H1 (cell line): ENCODE measurements at regions not wholly inside any gene's neighbourhood (a gene's known extent, or its start where the extent isn't known, plus 50 kb on each side); places are given as distances from the start of the nearest gene placed in this dataset.

Experiments
- CTCF ChIA-PET: fragments of 300-600 bp; sonication (Branson Sonifier 250); formaldehyde crosslinking; loops from one replicate; lab custom pipeline; 2021; ENCODE audit not compliant: partially characterized antibody; lab: Charles Lee
- POLR2A ChIA-PET: fragments of 300-600 bp; sonication (Branson Sonifier 250); formaldehyde crosslinking; loops from one replicate; lab custom pipeline; 2021; ENCODE audit warnings: inconsistent platforms; ENCODE audit not compliant: partially characterized antibody; lab: Charles Lee
- DNase-seq, 2 experiments: peaks; one replicate each; pipeline versions ENCODE4 v3.0.0 to v3.0.0-alpha.2; 2010 to 2022; ENCODE audit warnings: low spot score in 2 of 2, low read depth in 1 of 2, mixed read lengths in 1 of 2
- FAIRE-seq: peaks from 2 replicates; lab custom pipeline; 2011; peaks lifted over from hg19 to GRCh38; lab: Jason Lieb, UNC
- H2AFZ ChIP-seq: 2 replicates; pipeline ENCODE4 v1.8.1; 2012; ENCODE audit warnings: low read length, inconsistent platforms
- H2AK5ac ChIP-seq: 2 replicates; pipeline ENCODE4 v1.6.1; 2013; ENCODE audit warnings: low read depth, low read length
- H2BK120ac ChIP-seq: replicated peaks from 2 replicates; pipeline ENCODE3; 2013; ENCODE audit warnings: low read depth, low read length, inconsistent platforms
- H2BK12ac ChIP-seq: 2 replicates; pipeline ENCODE4 v1.6.1; 2013; ENCODE audit warnings: low read depth, low read length
- H2BK15ac ChIP-seq: 2 replicates; pipeline ENCODE4 v1.6.1; 2013; ENCODE audit warnings: low read length
- H2BK20ac ChIP-seq: 2 replicates; pipeline ENCODE4 v1.6.1; 2013; ENCODE audit warnings: low read length
- H2BK5ac ChIP-seq: 2 replicates; pipeline ENCODE4 v1.6.1; 2013; ENCODE audit warnings: low read depth, low read length
- H3K14ac ChIP-seq: 2 replicates; pipeline ENCODE4 v1.6.1; 2013; ENCODE audit warnings: inconsistent platforms; ENCODE audit not compliant: insufficient read length
- H3K18ac ChIP-seq: 2 replicates; pipeline ENCODE4 v1.6.1; 2013; ENCODE audit warnings: low read length; ENCODE audit errors: extremely low read depth
- H3K23ac ChIP-seq: 2 replicates; pipeline ENCODE4 v1.6.1; 2013; ENCODE audit warnings: inconsistent platforms; ENCODE audit not compliant: insufficient read length
- H3K23me2 ChIP-seq: 2 replicates; pipeline ENCODE4 v1.6.1; 2013; ENCODE audit warnings: low read depth, low read length
- H3K27ac ChIP-seq: 2 replicates; pipeline ENCODE4 v1.6.1; 2011; ENCODE audit warnings: low read depth, low read length, inconsistent platforms
- H3K27me3 ChIP-seq, 4 experiments: replicated peaks in 1 of 4; 1 replicate in 1 of 4; 2 replicates in 3 of 4; pipeline versions ENCODE4 v1.6.1 to v1.8.1; 2011 to 2013; ENCODE audit warnings: low read length in 3 of 4, mild to moderate bottlenecking in 3 of 4, inconsistent platforms in 2 of 4, mixed read lengths in 2 of 4, moderate library complexity in 1 of 4; ENCODE audit not compliant: control insufficient read depth in 3 of 4, insufficient read depth in 3 of 4; ENCODE audit errors: extremely low read depth in 1 of 4
- H3K36me3 ChIP-seq, 4 experiments: 2 replicates each; pipeline versions ENCODE4 v1.6.1 to v1.8.1; 2011 to 2013; ENCODE audit warnings: mild to moderate bottlenecking in 4 of 4, low read length in 3 of 4, moderate library complexity in 2 of 4, control low read depth in 1 of 4, inconsistent platforms in 1 of 4; ENCODE audit not compliant: insufficient read depth in 4 of 4, control insufficient read depth in 2 of 4
- H3K4ac ChIP-seq: replicated peaks from 2 replicates; pipeline ENCODE3; 2013; ENCODE audit warnings: low read length, low read depth, mixed read lengths, inconsistent platforms; ENCODE audit not compliant: insufficient read length
- H3K4me1 ChIP-seq, 4 experiments: replicated peaks in 1 of 4; 1 replicate in 1 of 4; 2 replicates in 3 of 4; pipeline versions ENCODE4 v1.6.1 to v1.8.1; 2011 to 2013; ENCODE audit warnings: low read length in 3 of 4, inconsistent platforms in 2 of 4, mixed read lengths in 1 of 4; ENCODE audit not compliant: insufficient read depth in 4 of 4, control insufficient read depth in 3 of 4
- H3K4me2 ChIP-seq, 2 experiments: 2 replicates each; pipeline versions ENCODE4 v1.6.1 to v1.8.1; 2011 to 2013; ENCODE audit warnings: low read depth in 2 of 2, low read length in 2 of 2, control low read depth in 1 of 2, inconsistent platforms in 1 of 2, mild to moderate bottlenecking in 1 of 2; ENCODE audit not compliant: insufficient read depth in 1 of 2
- H3K4me3 ChIP-seq, 4 experiments: fragments of 200-600, 300-600 bp in 1 of 4; sonication (generic), shearing (Covaris generic), sonication (Bioruptor Twin) in 1 of 4; 2 replicates each; pipeline versions ENCODE4 v1.5.1 to v1.8.1; 2011 to 2016; ENCODE audit warnings: low read length in 4 of 4, low read depth in 3 of 4, control low read depth in 2 of 4, inconsistent platforms in 2 of 4, mild to moderate bottlenecking in 2 of 4, mixed read lengths in 1 of 4, moderate library complexity in 1 of 4; ENCODE audit not compliant: insufficient read depth in 2 of 4; ENCODE audit errors: extremely low read depth in 1 of 4
- H3K56ac ChIP-seq: replicated peaks from 2 replicates; pipeline ENCODE3; 2013; ENCODE audit warnings: low read depth, mild to moderate bottlenecking, mixed read lengths, low read length, inconsistent platforms; ENCODE audit not compliant: insufficient read length
- H3K79me1 ChIP-seq: 2 replicates; pipeline ENCODE4 v1.6.1; 2013; ENCODE audit warnings: low read depth, low read length, control low read depth
- H3K79me2 ChIP-seq, 2 experiments: 2 replicates each; pipeline versions ENCODE4 v1.6.1 to v1.8.1; 2012 to 2013; ENCODE audit warnings: low read length in 2 of 2, mild to moderate bottlenecking in 2 of 2, inconsistent platforms in 1 of 2; ENCODE audit not compliant: insufficient read depth in 2 of 2, control insufficient read depth in 1 of 2
- H3K9ac ChIP-seq, 4 experiments: replicated peaks in 1 of 4; 1 replicate in 1 of 4; 2 replicates in 3 of 4; pipeline versions ENCODE4 v1.6.1 to v1.8.1; 2011 to 2013; ENCODE audit warnings: low read depth in 3 of 4, low read length in 3 of 4, control low read depth in 2 of 4, mild to moderate bottlenecking in 2 of 4, moderate library complexity in 2 of 4, inconsistent platforms in 1 of 4; ENCODE audit errors: extremely low read depth in 1 of 4
- H3K9me3 ChIP-seq, 2 experiments: 2 replicates each; pipeline versions ENCODE4 v1.6.1 to v1.8.1; 2012 to 2013; ENCODE audit warnings: mild to moderate bottlenecking in 2 of 2, moderate library complexity in 2 of 2, control low read depth in 1 of 2, inconsistent platforms in 1 of 2, low read depth in 1 of 2, low read length in 1 of 2, mixed read lengths in 1 of 2; ENCODE audit not compliant: insufficient read depth in 2 of 2
- H4K20me1 ChIP-seq, 2 experiments: replicated peaks in 1 of 2; 2 replicates each; pipeline versions ENCODE3 to v1.8.1; 2011 to 2013; ENCODE audit warnings: inconsistent platforms in 2 of 2, low read length in 2 of 2, mild to moderate bottlenecking in 1 of 2; ENCODE audit not compliant: insufficient read depth in 2 of 2, control insufficient read depth in 1 of 2
- H4K5ac ChIP-seq: 2 replicates; pipeline ENCODE4 v1.6.1; 2013; ENCODE audit warnings: low read length, low read depth, mixed read lengths, inconsistent platforms; ENCODE audit not compliant: insufficient read length
- H4K8ac ChIP-seq: 2 replicates; pipeline ENCODE4 v1.8.0; 2013; ENCODE audit warnings: mild to moderate bottlenecking, moderate library complexity, low read length, inconsistent platforms; ENCODE audit not compliant: insufficient read depth; ENCODE audit errors: extremely low read depth
- H4K91ac ChIP-seq: replicated peaks from 2 replicates; pipeline ENCODE3; 2013; ENCODE audit warnings: low read length, mixed read lengths, inconsistent platforms; ENCODE audit not compliant: insufficient read length
- ASH2L ChIP-seq: fragments of 200-600, 300-600 bp; sonication (generic); IDR thresholded peaks from one replicate; pipeline ENCODE4 v1.7.1; 2017; ENCODE audit warnings: low read length
- ATF2 ChIP-seq: IDR thresholded peaks from 2 replicates; pipeline ENCODE4 v1.6.1; 2012; ENCODE audit warnings: low read length, inconsistent platforms
- CHD1 ChIP-seq: IDR thresholded peaks from 2 replicates; pipeline ENCODE4 v1.6.1; 2012; ENCODE audit warnings: low read depth, low read length, improper control_type of control experiment
- CHD2 ChIP-seq: IDR thresholded peaks from 2 replicates; pipeline ENCODE4 v1.6.1; 2012; ENCODE audit warnings: low read length, improper control_type of control experiment
- E2F6 ChIP-seq: IDR thresholded peaks from 2 replicates; pipeline ENCODE4 v1.6.1; 2012; ENCODE audit warnings: inconsistent platforms
- GABPA ChIP-seq: IDR thresholded peaks from 2 replicates; pipeline ENCODE4 v1.6.1; 2011; ENCODE audit warnings: mild to moderate bottlenecking, low read length, moderate library complexity, borderline replicate concordance; ENCODE audit not compliant: insufficient read depth
- JUND ChIP-seq: IDR thresholded peaks from 2 replicates; pipeline ENCODE4 v1.6.1; 2011; ENCODE audit warnings: mild to moderate bottlenecking, improper control_type of control experiment, low read length
- MAX ChIP-seq: IDR thresholded peaks from 2 replicates; pipeline ENCODE4 v1.6.1; 2012; ENCODE audit warnings: inconsistent platforms
- TAF7 ChIP-seq: optimal IDR thresholded peaks from 2 replicates; pipeline ENCODE3; 2011; ENCODE audit warnings: low read depth, mild to moderate bottlenecking, inconsistent platforms, low read length, moderate library complexity, borderline replicate concordance
- TCF12 ChIP-seq: IDR thresholded peaks from 2 replicates; pipeline ENCODE4 v1.6.1; 2011; ENCODE audit warnings: low read depth, mild to moderate bottlenecking, low read length
- USF2 ChIP-seq: IDR thresholded peaks from 2 replicates; pipeline ENCODE4 v1.6.1; 2011; ENCODE audit warnings: low read length, improper control_type of control experiment

GRCh38 chr2:45180779-45181178, 171.5 kb upstream of the SIX2 start:
- H3K4me2 ChIP-seq, result no peak overlapping the region
- DNase-seq (no peak), FAIRE-seq (no peak)
- no peak overlapping the region for H3K4me3 ChIP-seq
- H3K14ac ChIP-seq, result no peak overlapping the region
- no peak overlapping the region for H2BK12ac ChIP-seq
- no peaks in the 10 kb centered on the region for H3K79me1 ChIP-seq
- no peak overlapping the region for H4K91ac ChIP-seq
- no peak overlapping the region for H4K8ac ChIP-seq
- POLR2A ChIA-PET, result interaction anchor here (1.5 kb wide), 1 partner anchor 10 kb away, joined by 4 read pairs; no protein-coding TSS in a partner anchor
- CTCF ChIA-PET, result interaction anchor here (0.6 to 1.1 kb wide), 3 partner anchors 117 to 259 kb away, joined by 3 to 4 read pairs (median 3); no protein-coding TSS in a partner anchor
- H2BK5ac ChIP-seq, result no peak overlapping the region
- H3K18ac ChIP-seq, result no peak overlapping the region
- H2BK20ac ChIP-seq, result no peak overlapping the region
- no peak overlapping the region for H3K4ac ChIP-seq
- TF ChIP-seq TCF12, result no peak
- TF ChIP-seq CHD2, result no peak
- TF ChIP-seq GABPA, result no peak
- TF ChIP-seq E2F6, result no peak
- no peak for TF ChIP-seq CHD1
- no peak for TF ChIP-seq MAX
- no peak for TF ChIP-seq JUND
- no peak for TF ChIP-seq TAF7
- TF ChIP-seq ATF2, result no peak
- TF ChIP-seq ASH2L, result no peak
- TF ChIP-seq USF2, result no peak
- peaks cover 0 to 2% (median 0%) of the 10 kb centered on the region in 4 experiments; a peak in 1 of 7 replicates for H3K27me3 ChIP-seq
- no peak overlapping the region for H3K23ac ChIP-seq
- H3K36me3 ChIP-seq, result no peaks in the 10 kb centered on the region
- H3K9ac ChIP-seq, result no peak overlapping the region
- no peaks in the 10 kb centered on the region for H4K20me1 ChIP-seq
- H3K4me1 ChIP-seq, result peaks cover 0 to 2% (median 0%) of the 10 kb centered on the region in 4 experiments; a peak in 1 of 7 replicates
- H3K79me2 ChIP-seq, result no peaks in the 10 kb centered on the region
- no peaks in the 10 kb centered on the region for H3K23me2 ChIP-seq
- no peak overlapping the region for H4K5ac ChIP-seq
- peaks cover 0 to 2% of the 10 kb centered on the region in 2 experiments; a peak in 1 of 4 replicates for H3K9me3 ChIP-seq
- H3K56ac ChIP-seq, result no peak overlapping the region
- H2AK5ac ChIP-seq, result no peak overlapping the region
- H3K27ac ChIP-seq, result no peak overlapping the region
- H2AFZ ChIP-seq, result no peak overlapping the region
- no peak overlapping the region for H2BK120ac ChIP-seq
- no peak overlapping the region for H2BK15ac ChIP-seq
